Hematopoietic multipotent progenitor cell treated with erythropoietin and hydrocortisone succinate and interleukin-3 and kit ligand, for 4 days (in vitro differentiated cells): ENCODE measurements at regions not wholly inside any gene's neighbourhood (a gene's known extent, or its start where the extent isn't known, plus 50 kb on each side); places are given as distances from the start of the nearest gene placed in this dataset.
"Not testable (repeated sequence)": the region's sequence is repeated elsewhere in the genome, so short reads cannot be mapped to it uniquely, and the experiment has no call there.

ENCODE experiments used
- DNase-seq: peaks from one replicate; pipeline ENCODE4 v3.0.0-alpha.2; 2015

- DNase-seq = no peak
Observed at GRCh38 chr9:111744363-111744762, 50.4 kb downstream of the SHOC1 start.

GRCh38 chr9:111743275-111743674 lies 51.5 kb downstream of the SHOC1 start:
- no peak for DNase-seq

- no peak for DNase-seq
Observed at GRCh38 chr9:111740739-111741138, 54.0 kb downstream of the SHOC1 start.

- DNase-seq = no peak
Observed at GRCh38 chr9:111736714-111737113, 58.0 kb downstream of the SHOC1 start.

- DNase-seq = not testable (repeated sequence)
Observed at GRCh38 chr9:111735344-111735743, 59.4 kb downstream of the SHOC1 start.

- DNase-seq = peak; percentile 2
Observed at GRCh38 chr9:111731928-111732327, 62.8 kb downstream of the SHOC1 start.

GRCh38 chr9:111730937-111731567 lies 63.7 kb downstream of the SHOC1 start:
- DNase-seq = no peak

GRCh38 chr9:111728617-111729366 lies 65.9 kb downstream of the SHOC1 start:
- no peak for DNase-seq

- DNase-seq = no peak
Observed at GRCh38 chr9:111728143-111728542, 66.6 kb downstream of the SHOC1 start.

- DNase-seq = no peak
Observed at GRCh38 chr9:111726949-111727348, 65.5 kb downstream of the GNG10 start.

GRCh38 chr9:111720174-111720573 lies 58.8 kb downstream of the GNG10 start:
- peak; percentile 33 for DNase-seq
